CD4-positive, alpha-beta T cell treated with Interleukin-15 for 1 hour (primary cell): ENCODE measurements at regions not wholly inside any gene's neighbourhood (a gene's known extent, or its start where the extent isn't known, plus 50 kb on each side); places are given as distances from the start of the nearest gene placed in this dataset.
"Not testable (repeated sequence)": the region's sequence is repeated elsewhere in the genome, so short reads cannot be mapped to it uniquely, and the experiment has no call there.

Source experiments
- DNase-seq: peaks from one replicate; pipeline ENCODE4 v3.0.0-alpha.2; 2020

GRCh38 chr3:22612927-22613326, 590.2 kb upstream of the UBE2E2 start:
- DNase-seq = no peak

GRCh38 chr3:22615790-22616189, 587.3 kb upstream of the UBE2E2 start:
- no peak for DNase-seq

GRCh38 chr3:22617372-22617771, 585.8 kb upstream of the UBE2E2 start:
- DNase-seq = no peak

GRCh38 chr3:22620498-22620897, 582.6 kb upstream of the UBE2E2 start:
- DNase-seq = no peak

GRCh38 chr3:22621205-22621809, 581.8 kb upstream of the UBE2E2 start:
- no peak for DNase-seq

- no peak for DNase-seq
These were observed 575.1 kb upstream of the UBE2E2 start for GRCh38 chr3:22627993-22628499.

GRCh38 chr3:22632536-22632935, 570.6 kb upstream of the UBE2E2 start:
- no peak for DNase-seq

- DNase-seq = no peak
These were observed 568.7 kb upstream of the UBE2E2 start for GRCh38 chr3:22634433-22634832.

GRCh38 chr3:22659651-22660475, 543.3 kb upstream of the UBE2E2 start:
- DNase-seq = no peak

- no peak for DNase-seq
These were observed 542.5 kb upstream of the UBE2E2 start for GRCh38 chr3:22660606-22661005.

- DNase-seq = no peak
These were observed 541.9 kb upstream of the UBE2E2 start for GRCh38 chr3:22661121-22661700.

GRCh38 chr3:22665528-22665927, 537.6 kb upstream of the UBE2E2 start:
- no peak for DNase-seq

GRCh38 chr3:22666736-22667135, 536.4 kb upstream of the UBE2E2 start:
- DNase-seq = no peak

GRCh38 chr3:22671848-22672247, 531.3 kb upstream of the UBE2E2 start:
- no peak for DNase-seq

GRCh38 chr3:22684739-22685138, 518.4 kb upstream of the UBE2E2 start:
- no peak for DNase-seq

- no peak for DNase-seq
These were observed 517.5 kb upstream of the UBE2E2 start for GRCh38 chr3:22685597-22685996.

- no peak for DNase-seq
These were observed 511.7 kb upstream of the UBE2E2 start for GRCh38 chr3:22691407-22691806.

- no peak for DNase-seq
These were observed 511.1 kb upstream of the UBE2E2 start for GRCh38 chr3:22691856-22692628.

GRCh38 chr3:22700876-22701275, 502.3 kb upstream of the UBE2E2 start:
- no peak for DNase-seq

GRCh38 chr3:22704166-22704565, 499.0 kb upstream of the UBE2E2 start:
- no peak for DNase-seq

GRCh38 chr3:22704571-22705354, 498.4 kb upstream of the UBE2E2 start:
- DNase-seq = no peak

GRCh38 chr3:22706922-22707321, 496.2 kb upstream of the UBE2E2 start:
- DNase-seq = not testable (repeated sequence)
